ENCODE measurements at regions not wholly inside any gene's neighbourhood (a gene's known extent, or its start where the extent isn't known, plus 50 kb on each side); places are given as distances from the start of the nearest gene placed in this dataset.

DNA sequence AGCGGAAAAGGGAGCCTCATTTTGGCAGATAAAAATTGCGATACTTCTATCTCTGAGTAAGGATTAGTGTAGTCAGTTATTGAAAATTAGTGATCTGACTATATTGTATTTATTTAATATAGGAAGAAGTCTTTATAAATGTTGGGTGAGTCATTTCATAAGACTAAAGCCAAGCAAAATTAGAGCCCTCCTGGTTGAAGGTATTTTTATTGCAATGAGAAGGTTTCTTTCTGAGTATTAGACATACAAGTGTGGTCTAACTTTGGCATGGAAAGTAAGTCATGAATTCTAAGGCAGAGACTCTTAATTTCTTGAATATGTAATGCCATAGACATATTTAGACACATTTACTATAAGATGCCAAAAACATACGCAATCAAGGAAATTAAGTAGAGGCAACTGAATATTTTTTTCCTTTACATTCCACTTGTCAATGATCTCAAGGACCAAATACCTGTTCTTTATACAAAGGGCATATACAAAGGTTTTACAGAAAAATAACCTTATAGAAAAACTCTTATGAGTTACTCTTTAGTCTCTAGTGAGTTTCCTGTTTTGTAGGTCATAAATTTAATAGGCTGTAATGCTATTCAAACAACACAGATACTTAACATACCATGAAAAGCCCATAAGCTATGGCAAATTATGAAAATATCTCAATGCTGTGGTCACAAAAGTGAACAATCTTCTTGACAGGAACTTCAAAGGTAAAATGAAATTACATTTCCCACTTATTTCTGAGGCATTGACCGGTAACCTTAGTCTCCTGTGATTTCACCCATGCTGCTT is 156.6 kb upstream of the BTG1 start:
- Mint-ChIP-seq H3K36me3 (ENCODE audit: low read depth, unreplicated experiment) (no peaks in the 10 kb centered on the region), H3K4me1 (ENCODE audit: unreplicated experiment) (peaks cover 8% of the 10 kb centered on the region)

DNA sequence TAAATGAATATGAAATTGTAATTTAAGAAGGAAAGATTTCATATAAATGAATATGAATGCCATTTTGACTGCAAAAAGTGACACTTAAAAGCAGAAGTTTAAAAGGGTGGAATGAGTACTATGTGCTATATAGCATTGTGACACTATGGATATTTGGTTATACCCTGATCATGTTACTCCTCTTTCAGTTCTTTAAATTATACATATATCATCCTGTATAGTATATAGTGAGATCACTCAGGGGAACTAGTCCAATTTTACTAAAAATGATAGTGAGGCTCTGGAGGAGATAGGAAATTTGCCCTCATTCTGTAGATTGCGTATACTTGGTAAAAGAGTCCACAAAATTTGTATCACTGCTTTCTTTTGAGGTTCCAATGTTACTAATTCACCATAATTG is 155.7 kb upstream of the BTG1 start:
- no peaks in the 10 kb centered on the region for H3K27me3 Mint-ChIP-seq (ENCODE audit: unreplicated experiment)
- TF ChIP-seq, protein P1, sequence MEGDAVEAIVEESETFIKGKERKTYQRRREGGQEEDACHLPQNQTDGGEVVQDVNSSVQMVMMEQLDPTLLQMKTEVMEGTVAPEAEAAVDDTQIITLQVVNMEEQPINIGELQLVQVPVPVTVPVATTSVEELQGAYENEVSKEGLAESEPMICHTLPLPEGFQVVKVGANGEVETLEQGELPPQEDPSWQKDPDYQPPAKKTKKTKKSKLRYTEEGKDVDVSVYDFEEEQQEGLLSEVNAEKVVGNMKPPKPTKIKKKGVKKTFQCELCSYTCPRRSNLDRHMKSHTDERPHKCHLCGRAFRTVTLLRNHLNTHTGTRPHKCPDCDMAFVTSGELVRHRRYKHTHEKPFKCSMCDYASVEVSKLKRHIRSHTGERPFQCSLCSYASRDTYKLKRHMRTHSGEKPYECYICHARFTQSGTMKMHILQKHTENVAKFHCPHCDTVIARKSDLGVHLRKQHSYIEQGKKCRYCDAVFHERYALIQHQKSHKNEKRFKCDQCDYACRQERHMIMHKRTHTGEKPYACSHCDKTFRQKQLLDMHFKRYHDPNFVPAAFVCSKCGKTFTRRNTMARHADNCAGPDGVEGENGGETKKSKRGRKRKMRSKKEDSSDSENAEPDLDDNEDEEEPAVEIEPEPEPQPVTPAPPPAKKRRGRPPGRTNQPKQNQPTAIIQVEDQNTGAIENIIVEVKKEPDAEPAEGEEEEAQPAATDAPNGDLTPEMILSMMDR (IDR thresholded peaks at IDR 0.05; ENCODE audit: unreplicated experiment): no peak
- no peaks in the 10 kb centered on the region for H3K9me3 Mint-ChIP-seq (ENCODE audit: unreplicated experiment)
- H3K4me3 Mint-ChIP-seq (ENCODE audit: unreplicated experiment): no peak overlapping the region
- DNase-seq (ENCODE audit: low spot score): no peak
- no peak overlapping the region for H3K27ac Mint-ChIP-seq (ENCODE audit: unreplicated experiment)
- no peaks in the 10 kb centered on the region for H3K36me3 Mint-ChIP-seq (ENCODE audit: low read depth, unreplicated experiment)
- peaks cover 8% of the 10 kb centered on the region for H3K4me1 Mint-ChIP-seq (ENCODE audit: unreplicated experiment)

More for the DNA sequence above, 156.6 kb upstream of the BTG1 start:
- TF ChIP-seq, protein P1 (IDR thresholded peaks at IDR 0.05; ENCODE audit: unreplicated experiment): no peak
- H3K4me3 Mint-ChIP-seq (ENCODE audit: unreplicated experiment): no peak overlapping the region
- DNase-seq (ENCODE audit: low spot score): no peak
- no peak overlapping the region for H3K27ac Mint-ChIP-seq (ENCODE audit: unreplicated experiment)
- H3K27me3 Mint-ChIP-seq (ENCODE audit: unreplicated experiment): no peaks in the 10 kb centered on the region
- H3K9me3 Mint-ChIP-seq (ENCODE audit: unreplicated experiment): no peaks in the 10 kb centered on the region

DNA sequence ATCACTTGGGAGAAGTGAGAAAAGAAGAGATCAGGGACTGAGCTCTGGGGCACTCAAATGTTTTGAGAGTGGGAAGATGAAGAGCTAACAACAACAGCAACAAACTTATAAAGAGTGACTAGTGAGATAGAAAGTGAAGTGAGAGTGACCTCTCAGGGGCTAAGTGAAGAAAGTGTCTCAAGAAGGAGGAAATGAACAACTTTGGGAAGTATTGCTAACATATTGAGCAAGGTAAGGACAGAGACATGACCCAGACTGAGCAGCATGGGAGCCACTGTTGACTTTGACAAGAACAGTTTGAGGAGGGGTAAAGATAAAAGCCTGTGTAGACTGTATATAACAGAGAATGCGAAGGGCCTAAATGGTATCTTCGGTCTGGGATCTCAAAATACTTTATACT is 155.1 kb upstream of the BTG1 start:
- no peaks in the 10 kb centered on the region for H3K36me3 Mint-ChIP-seq (ENCODE audit: low read depth, unreplicated experiment)
- no peak for DNase-seq (ENCODE audit: low spot score)
- no peak overlapping the region for H3K4me3 Mint-ChIP-seq (ENCODE audit: unreplicated experiment)
- TF ChIP-seq, protein P1 (IDR thresholded peaks at IDR 0.05; ENCODE audit: unreplicated experiment): no peak
- no peaks in the 10 kb centered on the region for H3K9me3 Mint-ChIP-seq (ENCODE audit: unreplicated experiment)
- H3K27ac Mint-ChIP-seq (ENCODE audit: unreplicated experiment): no peak overlapping the region
- no peaks in the 10 kb centered on the region for H3K27me3 Mint-ChIP-seq (ENCODE audit: unreplicated experiment)
- peaks cover 8% of the 10 kb centered on the region for H3K4me1 Mint-ChIP-seq (ENCODE audit: unreplicated experiment)

DNA sequence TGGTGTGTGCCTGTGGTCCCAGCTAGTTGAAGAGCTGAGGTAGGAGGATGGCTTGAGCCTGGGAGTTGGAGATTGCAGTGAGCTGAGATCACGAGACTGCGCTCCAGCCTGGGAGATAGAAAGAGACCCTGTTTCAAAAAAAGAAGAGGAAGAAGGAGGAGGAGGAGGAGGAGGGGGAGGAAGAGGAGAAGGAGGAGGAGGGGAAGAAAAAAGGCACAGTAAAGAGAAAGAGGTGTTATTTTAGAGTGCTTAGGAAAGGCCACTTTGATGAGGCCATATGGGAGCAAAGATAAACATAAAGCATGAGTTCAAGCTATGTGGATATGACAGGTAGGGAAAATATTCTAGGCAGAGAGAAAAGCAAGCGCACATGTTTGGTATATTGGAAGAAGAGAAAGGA is 154.1 kb upstream of the BTG1 start:
- no peaks in the 10 kb centered on the region for H3K36me3 Mint-ChIP-seq (ENCODE audit: low read depth, unreplicated experiment)
- no peaks in the 10 kb centered on the region for H3K9me3 Mint-ChIP-seq (ENCODE audit: unreplicated experiment)
- no peak overlapping the region for H3K4me3 Mint-ChIP-seq (ENCODE audit: unreplicated experiment)
- TF ChIP-seq, protein P1 (IDR thresholded peaks at IDR 0.05; ENCODE audit: unreplicated experiment): no peak
- H3K27me3 Mint-ChIP-seq (ENCODE audit: unreplicated experiment): no peaks in the 10 kb centered on the region
- H3K27ac Mint-ChIP-seq (ENCODE audit: unreplicated experiment): no peak overlapping the region
- peaks cover 11% of the 10 kb centered on the region for H3K4me1 Mint-ChIP-seq (ENCODE audit: unreplicated experiment)
- no peak for DNase-seq (ENCODE audit: low spot score)

DNA sequence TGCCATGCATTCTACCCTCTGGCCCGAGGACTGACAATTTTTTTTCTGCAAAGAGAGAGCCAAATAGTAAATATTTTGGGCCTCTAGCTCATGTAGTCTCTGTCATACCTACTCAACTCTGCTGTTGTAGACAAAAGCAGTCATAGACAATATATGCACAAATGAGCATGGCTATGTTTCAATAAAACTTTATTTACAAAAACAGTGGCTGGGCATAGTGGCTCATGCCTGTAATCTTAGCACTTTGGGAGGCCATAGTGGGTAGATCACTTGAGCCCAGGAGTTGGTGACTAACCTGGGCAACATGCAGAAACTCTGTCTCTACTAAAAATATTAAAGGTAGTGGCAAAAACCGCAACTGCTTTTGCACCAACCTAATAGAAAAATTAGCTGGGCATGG is 153.7 kb upstream of the BTG1 start:
- Mint-ChIP-seq H3K4me1 (ENCODE audit: unreplicated experiment) (peaks cover 10% of the 10 kb centered on the region), H3K27me3 (ENCODE audit: unreplicated experiment) (no peaks in the 10 kb centered on the region), H3K9me3 (ENCODE audit: unreplicated experiment) (no peaks in the 10 kb centered on the region), H3K4me3 (ENCODE audit: unreplicated experiment) (no peak overlapping the region), H3K27ac (ENCODE audit: unreplicated experiment) (no peak overlapping the region), H3K36me3 (ENCODE audit: low read depth, unreplicated experiment) (no peaks in the 10 kb centered on the region)
- TF ChIP-seq, protein P1 (IDR thresholded peaks at IDR 0.05; ENCODE audit: unreplicated experiment): no peak
- DNase-seq (ENCODE audit: low spot score): no peak
